ENCODE measurements at regions not wholly inside any gene's neighbourhood (a gene's known extent, or its start where the extent isn't known, plus 50 kb on each side); places are given as distances from the start of the nearest gene placed in this dataset.

DNA sequence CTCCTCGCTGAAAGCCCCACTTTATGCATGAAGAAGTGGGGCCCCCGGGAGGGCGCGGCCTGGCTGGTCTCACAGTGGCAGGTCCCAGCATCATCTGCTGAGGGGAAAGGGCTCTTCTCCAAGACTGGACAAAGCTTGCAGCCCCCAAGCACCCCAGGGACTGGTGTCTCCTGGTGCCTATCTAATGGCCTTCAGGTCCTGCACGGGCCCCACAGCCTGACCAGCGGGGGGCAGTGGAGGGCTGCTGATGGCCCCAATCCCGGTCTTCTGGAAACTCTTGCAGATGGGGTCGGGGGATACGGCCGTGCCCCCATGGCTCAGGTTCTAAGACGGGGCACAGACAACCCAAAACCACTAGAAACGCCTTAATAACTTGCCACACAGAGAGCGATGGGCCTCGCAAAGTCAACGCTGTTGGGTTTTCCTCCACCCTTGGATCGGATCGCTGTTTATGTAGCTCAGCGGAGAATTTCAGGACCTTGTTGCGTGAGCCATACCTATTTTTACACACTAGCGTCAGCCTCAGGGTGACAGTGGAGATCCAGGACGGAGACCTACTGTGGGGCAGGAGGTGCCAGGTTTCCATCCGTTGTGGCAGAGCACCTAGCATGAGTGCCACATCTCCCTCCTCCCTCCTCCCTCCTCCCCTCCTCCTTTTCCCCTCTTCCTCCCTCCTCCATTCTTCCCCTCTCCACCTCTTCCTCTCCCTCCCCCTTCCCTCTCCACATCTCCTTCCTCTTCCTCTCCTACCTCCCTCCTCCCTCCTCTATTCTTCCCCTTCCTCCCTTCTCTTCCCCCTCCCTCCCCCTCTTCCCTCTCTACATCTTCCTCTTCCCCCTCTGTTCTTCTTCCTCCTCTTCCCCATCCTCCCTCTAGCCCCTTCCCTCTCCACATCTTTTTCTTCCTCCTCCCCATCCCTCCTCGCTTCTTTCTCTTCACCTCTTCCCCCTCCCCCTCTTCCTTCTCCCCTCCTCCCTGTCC, 79.3 kb upstream of the ALDH1L1 start:
- intact Hi-C loops (cut with DNase I), result loop anchor here (2.0 to 10.0 kb wide), 2 partner anchors 95 to 129 kb away; partner anchors contain the start of gene KLF15
- TF ChIP-seq, protein P1, sequence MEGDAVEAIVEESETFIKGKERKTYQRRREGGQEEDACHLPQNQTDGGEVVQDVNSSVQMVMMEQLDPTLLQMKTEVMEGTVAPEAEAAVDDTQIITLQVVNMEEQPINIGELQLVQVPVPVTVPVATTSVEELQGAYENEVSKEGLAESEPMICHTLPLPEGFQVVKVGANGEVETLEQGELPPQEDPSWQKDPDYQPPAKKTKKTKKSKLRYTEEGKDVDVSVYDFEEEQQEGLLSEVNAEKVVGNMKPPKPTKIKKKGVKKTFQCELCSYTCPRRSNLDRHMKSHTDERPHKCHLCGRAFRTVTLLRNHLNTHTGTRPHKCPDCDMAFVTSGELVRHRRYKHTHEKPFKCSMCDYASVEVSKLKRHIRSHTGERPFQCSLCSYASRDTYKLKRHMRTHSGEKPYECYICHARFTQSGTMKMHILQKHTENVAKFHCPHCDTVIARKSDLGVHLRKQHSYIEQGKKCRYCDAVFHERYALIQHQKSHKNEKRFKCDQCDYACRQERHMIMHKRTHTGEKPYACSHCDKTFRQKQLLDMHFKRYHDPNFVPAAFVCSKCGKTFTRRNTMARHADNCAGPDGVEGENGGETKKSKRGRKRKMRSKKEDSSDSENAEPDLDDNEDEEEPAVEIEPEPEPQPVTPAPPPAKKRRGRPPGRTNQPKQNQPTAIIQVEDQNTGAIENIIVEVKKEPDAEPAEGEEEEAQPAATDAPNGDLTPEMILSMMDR (IDR thresholded peaks at IDR 0.05), result peak in 2 of 3 experiments; percentile 40 to 55
- TF ChIP-seq POLR2AphosphoS5 (IDR thresholded peaks at IDR 0.05; ENCODE audit: insufficient read depth in 1 of 2, low read depth in 1 of 2) (peak in 1 of 2 donors; percentile 28), POLR2A (IDR thresholded peaks at IDR 0.05) (no peak)
- H3K4me1 ChIP-seq, result no peaks in the 10 kb centered on the region
- DNase-seq (ENCODE audit: extremely low spot score in 2 of 2), result no peak
- no peaks in the 10 kb centered on the region for H3K36me3 ChIP-seq
- H3K4me3 ChIP-seq, result no peak overlapping the region
- no peak overlapping the region for H3K27ac ChIP-seq
- no peaks in the 10 kb centered on the region for H3K27me3 ChIP-seq
- H3K9me3 ChIP-seq, result no peaks in the 10 kb centered on the region

DNA sequence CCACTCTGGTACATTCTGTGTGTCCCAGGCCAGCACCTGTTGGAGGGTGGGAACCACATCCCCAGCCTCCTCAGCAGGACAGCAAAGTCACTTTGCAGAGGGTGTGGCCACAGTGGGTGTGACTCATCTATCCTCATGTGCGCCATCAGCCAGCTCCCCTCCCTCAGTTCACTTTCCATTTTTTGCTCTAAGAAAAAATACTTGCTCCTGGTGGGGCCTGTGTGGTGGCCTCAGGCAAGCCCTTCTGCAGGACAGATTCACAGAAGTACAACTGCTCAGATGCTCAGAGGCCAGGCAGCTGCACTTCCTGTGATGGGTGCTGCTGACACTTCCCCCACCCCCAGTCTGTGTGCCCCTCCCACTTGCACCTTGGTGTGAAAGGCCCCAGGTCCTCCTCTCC, 78.3 kb upstream of the ALDH1L1 start:
- no peak for DNase-seq (ENCODE audit: extremely low spot score in 2 of 2)
- intact Hi-C loops (cut with DNase I), result no loop called here
- H3K27me3 ChIP-seq, result no peaks in the 10 kb centered on the region
- TF ChIP-seq, protein P1 (IDR thresholded peaks at IDR 0.05), result no peak
- TF ChIP-seq POLR2AphosphoS5 (IDR thresholded peaks at IDR 0.05; ENCODE audit: insufficient read depth in 1 of 2, low read depth in 1 of 2), result no peak
- H3K36me3 ChIP-seq, result no peaks in the 10 kb centered on the region
- no peaks in the 10 kb centered on the region for H3K9me3 ChIP-seq
- no peak overlapping the region for H3K27ac ChIP-seq
- no peak overlapping the region for H3K4me3 ChIP-seq
- H3K4me1 ChIP-seq, result no peaks in the 10 kb centered on the region

DNA sequence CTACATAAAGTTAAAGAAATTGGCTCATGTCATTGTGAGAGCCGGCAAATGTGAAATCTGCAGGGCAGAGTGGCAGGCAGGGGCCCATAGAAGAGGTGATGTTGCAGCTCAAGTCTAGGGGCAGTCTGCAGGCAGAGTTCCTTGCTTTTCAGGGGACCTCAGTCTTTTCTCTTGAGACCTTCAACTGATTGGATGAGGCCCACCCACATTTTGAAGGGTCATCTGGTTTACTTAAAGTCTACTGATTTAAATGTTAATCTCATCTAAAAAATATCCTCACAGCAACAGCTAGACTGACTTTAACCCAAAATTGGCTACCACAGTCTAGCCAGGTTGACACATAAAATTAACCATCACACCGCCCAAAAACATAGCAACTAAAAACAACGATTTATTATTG, 77.6 kb upstream of the ALDH1L1 start:
- Histone ChIP-seq H3K4me3 (no peak overlapping the region), H3K27me3 (no peaks in the 10 kb centered on the region), H3K9me3 (no peaks in the 10 kb centered on the region), H3K4me1 (no peaks in the 10 kb centered on the region), H3K36me3 (no peaks in the 10 kb centered on the region), H3K27ac (no peak overlapping the region)
- TF ChIP-seq POLR2AphosphoS5 (IDR thresholded peaks at IDR 0.05; ENCODE audit: insufficient read depth in 1 of 2, low read depth in 1 of 2) (no peak), POLR2A (IDR thresholded peaks at IDR 0.05) (no peak)
- TF ChIP-seq, protein P1 (IDR thresholded peaks at IDR 0.05), result no peak
- no peak for DNase-seq (ENCODE audit: extremely low spot score in 2 of 2)
- intact Hi-C loops (cut with DNase I), result no loop called here

DNA sequence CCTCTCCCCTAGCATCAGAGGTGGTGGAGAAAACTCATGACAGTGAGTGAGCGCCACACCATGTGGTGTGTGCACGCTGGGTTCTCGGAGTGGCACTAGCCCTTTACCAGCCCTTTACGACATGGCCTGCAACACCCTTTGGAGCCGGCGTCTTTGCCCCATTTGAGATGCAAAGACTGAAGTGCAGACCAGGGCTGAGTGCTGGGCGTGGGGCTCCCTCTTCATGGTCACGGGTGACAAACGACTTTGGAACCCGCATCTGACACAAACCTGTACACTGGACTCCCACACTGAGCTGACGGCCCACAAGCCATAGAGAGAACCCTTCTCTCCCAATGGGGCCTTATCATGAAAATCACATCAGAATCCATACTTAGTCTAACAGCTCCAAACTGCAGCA, 76.8 kb upstream of the ALDH1L1 start:
- H3K9me3 ChIP-seq, result no peaks in the 10 kb centered on the region
- H3K36me3 ChIP-seq, result no peaks in the 10 kb centered on the region
- H3K4me1 ChIP-seq, result no peaks in the 10 kb centered on the region
- H3K4me3 ChIP-seq, result no peak overlapping the region
- DNase-seq (ENCODE audit: extremely low spot score in 2 of 2), result no peak
- TF ChIP-seq, protein P1 (IDR thresholded peaks at IDR 0.05), result no peak
- TF ChIP-seq POLR2AphosphoS5 (IDR thresholded peaks at IDR 0.05; ENCODE audit: insufficient read depth in 1 of 2, low read depth in 1 of 2) (no peak), POLR2A (IDR thresholded peaks at IDR 0.05) (no peak)
- H3K27ac ChIP-seq, result no peak overlapping the region
- intact Hi-C loops (cut with DNase I), result no loop called here
- H3K27me3 ChIP-seq, result no peaks in the 10 kb centered on the region

DNA sequence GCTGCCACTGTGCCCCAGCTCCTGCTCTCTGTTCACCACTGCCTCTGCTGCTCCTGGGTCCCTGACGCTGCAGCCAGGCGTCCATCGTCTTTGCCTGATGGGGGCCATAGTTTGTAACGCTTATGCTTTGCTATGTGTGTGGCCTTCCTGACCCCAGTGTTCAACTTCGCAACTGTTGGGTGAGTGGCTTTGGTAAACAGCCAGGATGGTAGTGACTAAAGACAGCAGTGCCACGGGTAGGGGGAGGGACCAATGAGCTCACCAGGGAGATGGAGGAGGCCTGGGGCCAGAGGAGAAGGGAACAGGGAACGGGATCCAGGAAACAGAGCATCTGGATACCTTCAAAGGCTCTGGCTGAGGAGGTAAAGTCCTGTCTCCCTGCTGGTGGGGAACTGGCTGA, 75.9 kb upstream of the ALDH1L1 start:
- Histone ChIP-seq H3K9me3 (no peaks in the 10 kb centered on the region), H3K4me1 (no peaks in the 10 kb centered on the region), H3K27ac (no peak overlapping the region), H3K27me3 (no peaks in the 10 kb centered on the region), H3K4me3 (no peak overlapping the region), H3K36me3 (no peaks in the 10 kb centered on the region)
- intact Hi-C loops (cut with DNase I), result no loop called here
- no peak for DNase-seq (ENCODE audit: extremely low spot score in 2 of 2)
- TF ChIP-seq POLR2A (IDR thresholded peaks at IDR 0.05), result no peak
